Renal cortex interstitium (tissue), 11 donors: ENCODE measurements at regions not wholly inside any gene's neighbourhood (a gene's known extent, or its start where the extent isn't known, plus 50 kb on each side); places are given as distances from the start of the nearest gene placed in this dataset.

Experiments
- DNase-seq, 11 donors: peaks; one replicate each; pipeline ENCODE4 v3.0.0-alpha.2; 2013; ENCODE audit warnings: low read depth in 9 of 11, low spot score in 4 of 11; ENCODE audit errors: extremely low read depth in 1 of 11

- DNase-seq: no peak
Observed at GRCh38 chr15:96068897-96069296, 261.6 kb upstream of the NR2F2 start.

- DNase-seq: no peak
Observed at GRCh38 chr15:96070636-96071035, 259.9 kb upstream of the NR2F2 start.

GRCh38 chr15:96072821-96073220 is 257.7 kb upstream of the NR2F2 start:
- DNase-seq: no peak

GRCh38 chr15:96073908-96074307 is 256.6 kb upstream of the NR2F2 start:
- DNase-seq: no peak

GRCh38 chr15:96075895-96076294 is 254.6 kb upstream of the NR2F2 start:
- DNase-seq: no peak

GRCh38 chr15:96076350-96076749 is 254.2 kb upstream of the NR2F2 start:
- no peak for DNase-seq

GRCh38 chr15:96079041-96079440 is 251.5 kb upstream of the NR2F2 start:
- DNase-seq: no peak

GRCh38 chr15:96079882-96080281 is 250.6 kb upstream of the NR2F2 start:
- DNase-seq: no peak

GRCh38 chr15:96086164-96086563 is 244.3 kb upstream of the NR2F2 start:
- DNase-seq: no peak

- no peak for DNase-seq
Observed at GRCh38 chr15:96087180-96087884, 243.2 kb upstream of the NR2F2 start.

- peak in 4 of 11 donors; percentile 26 to 42 (median 32) for DNase-seq
Observed at GRCh38 chr15:96088650-96089049, 241.8 kb upstream of the NR2F2 start.

GRCh38 chr15:96089405-96090058 is 241.0 kb upstream of the NR2F2 start:
- no peak for DNase-seq

GRCh38 chr15:96092186-96092585 is 238.3 kb upstream of the NR2F2 start:
- DNase-seq: no peak

- DNase-seq: no peak
Observed at GRCh38 chr15:96093063-96093462, 237.4 kb upstream of the NR2F2 start.

GRCh38 chr15:96097661-96098060 is 232.8 kb upstream of the NR2F2 start:
- no peak for DNase-seq

- no peak for DNase-seq
Observed at GRCh38 chr15:96102631-96103030, 227.9 kb upstream of the NR2F2 start.

- DNase-seq: no peak
Observed at GRCh38 chr15:96106181-96106580, 224.3 kb upstream of the NR2F2 start.

- no peak for DNase-seq
Observed at GRCh38 chr15:96106628-96107027, 223.9 kb upstream of the NR2F2 start.

- no peak for DNase-seq
Observed at GRCh38 chr15:96107916-96108315, 222.6 kb upstream of the NR2F2 start.

GRCh38 chr15:96108405-96108804 is 222.1 kb upstream of the NR2F2 start:
- no peak for DNase-seq

GRCh38 chr15:96109820-96110219 is 220.7 kb upstream of the NR2F2 start:
- DNase-seq: no peak
